ENCODE measurements at regions not wholly inside any gene's neighbourhood (a gene's known extent, or its start where the extent isn't known, plus 50 kb on each side); places are given as distances from the start of the nearest gene placed in this dataset.

GRCh38 chrX:80312448-80312847 is 107.8 kb upstream of the TENT5D start:
- no peak overlapping the region for H2BK5ac ChIP-seq (ENCODE audit: low read depth, low read length, poor library complexity, severe bottlenecking)
- in situ Hi-C loops (cut with MboI; ENCODE audit: low sequenced_read_pairs) = no loop called here

More at GRCh38 chrX:80312448-80312847, 107.8 kb upstream of the TENT5D start:
- H3K4ac ChIP-seq (ENCODE audit: low read depth, low read length) = no peak overlapping the region
- TF ChIP-seq MXI1 (IDR thresholded peaks at IDR 0.05; ENCODE audit: borderline replicate concordance, low read depth, low read length) = no peak
- TF ChIP-seq SMC3 (IDR thresholded peaks at IDR 0.05; ENCODE audit: low read depth, low read length) = no peak
- TF ChIP-seq RFX5 (IDR thresholded peaks at IDR 0.05; ENCODE audit: low read depth, low read length) = no peak
- no peak for TF ChIP-seq FOS (IDR thresholded peaks at IDR 0.05; ENCODE audit: low read depth, low read length)
- no peak for TF ChIP-seq RAD21 (IDR thresholded peaks at IDR 0.05; ENCODE audit: low read length)
- TF ChIP-seq USF2 (IDR thresholded peaks at IDR 0.05; ENCODE audit: low read depth, low read length) = no peak
- TF ChIP-seq POLR2A (IDR thresholded peaks at IDR 0.05; ENCODE audit: low read depth, low read length) = no peak
- no peak for TF ChIP-seq CEBPB (IDR thresholded peaks at IDR 0.05; ENCODE audit: low read depth, low read length)
- TF ChIP-seq RCOR1 (IDR thresholded peaks at IDR 0.05; ENCODE audit: insufficient replicate concordance, low read length) = no peak
- no peak for TF ChIP-seq CHD1 (IDR thresholded peaks at IDR 0.05; ENCODE audit: low read depth, low read length)
- no peak for TF ChIP-seq MAFK (IDR thresholded peaks at IDR 0.05; ENCODE audit: low read depth, low read length)
- no peak for TF ChIP-seq ELK1 (IDR thresholded peaks at IDR 0.05; ENCODE audit: borderline replicate concordance, low read depth, low read length)
- TF ChIP-seq CTCF (conservative IDR thresholded peaks at IDR 0.05; ENCODE audit: low read depth, low read length) = no peak
- TF ChIP-seq BHLHE40 (IDR thresholded peaks at IDR 0.05; ENCODE audit: low read depth, low read length) = no peak
- TF ChIP-seq NFE2L2 (IDR thresholded peaks at IDR 0.05; ENCODE audit: low read depth, low read length) = no peak
- WGBS, 2 experiments (ENCODE audit: extremely low coverage in 2 of 2, insufficient read length in 1 of 2) = no CpG with 5 or more reads among the region's 3 CpGs
- ChIA-PET POLR2A (ENCODE audit: unreplicated experiment) (no interaction called here), CTCF (interaction anchor here (0.6 kb wide), 1 partner anchor 299 kb away, joined by 3 read pairs; no protein-coding TSS in a partner anchor)
- intact Hi-C loops (cut with micrococcal nuclease) (no loop called here), dilution Hi-C loops (cut with HindIII; ENCODE audit: low sequenced_read_pairs, unreplicated experiment) (no loop called here)
- H4K91ac ChIP-seq (ENCODE audit: insufficient read depth, low read depth, low read length) = no peak overlapping the region
- H3K9me1 ChIP-seq (ENCODE audit: insufficient read depth, low read length) = no peaks in the 10 kb centered on the region
- no peak overlapping the region for H2BK120ac ChIP-seq (ENCODE audit: low read depth, low read length)
- H3K4me1 ChIP-seq (ENCODE audit: control insufficient read depth, insufficient read depth, low read length) = no peaks in the 10 kb centered on the region
- no peak overlapping the region for H2BK20ac ChIP-seq (ENCODE audit: low read depth, low read length)
- H3K36me3 ChIP-seq (ENCODE audit: control insufficient read depth, insufficient read depth, low read length) = no peaks in the 10 kb centered on the region
- ATAC-seq (ENCODE audit: low read depth) = no peak
- no peaks in the 10 kb centered on the region for H3K27me3 ChIP-seq (ENCODE audit: control insufficient read depth, insufficient read depth, low read length)
- no peaks in the 10 kb centered on the region for H3K79me1 ChIP-seq (ENCODE audit: low read depth in 1 of 2, low read length in 2 of 2)
- H2AK5ac ChIP-seq (ENCODE audit: low read depth, low read length) = no peak overlapping the region
- H3K4me3 ChIP-seq (ENCODE audit: insufficient read depth, low read depth, low read length) = no peak overlapping the region
- no peak overlapping the region for H3K9ac ChIP-seq (ENCODE audit: low read depth, low read length)
- H3K14ac ChIP-seq (replicated peaks; ENCODE audit: low read depth, low read length) = no peak overlapping the region
- H3K56ac ChIP-seq (ENCODE audit: extremely low read depth, insufficient read depth, low read length) = no peak overlapping the region
- H3K27ac ChIP-seq (ENCODE audit: insufficient read depth, low read length) = no peak overlapping the region
- no peak for DNase-seq
- H4K20me1 ChIP-seq (ENCODE audit: insufficient read depth, low read length) = no peaks in the 10 kb centered on the region
- peaks cover 3% of the 10 kb centered on the region; the same call in 1 of the 2 replicates for H3K9me3 ChIP-seq (ENCODE audit: control insufficient read depth, insufficient read depth, low read length)
- no peak overlapping the region for H3K18ac ChIP-seq (ENCODE audit: low read depth, low read length)
- H3K23ac ChIP-seq (ENCODE audit: low read depth, low read length) = no peak overlapping the region
- H4K8ac ChIP-seq (ENCODE audit: low read depth in 2 of 2, low read length in 2 of 2) = no peak overlapping the region
- H4K5ac ChIP-seq (ENCODE audit: low read depth, low read length) = no peak overlapping the region
- no peak overlapping the region for H2AFZ ChIP-seq (replicated peaks; ENCODE audit: low read length, poor library complexity)
- H3K4me2 ChIP-seq (ENCODE audit: low read depth, low read length) = no peak overlapping the region
- H2BK15ac ChIP-seq (ENCODE audit: low read depth, low read length) = no peak overlapping the region
- H2AK9ac ChIP-seq (replicated peaks; ENCODE audit: low read depth, low read length, poor library complexity) = no peak overlapping the region
- no TSS peak for BruUV-seq (replicated peaks)
